NB4 (cell line): ENCODE measurements at regions not wholly inside any gene's neighbourhood (a gene's known extent, or its start where the extent isn't known, plus 50 kb on each side); places are given as distances from the start of the nearest gene placed in this dataset.

Experiments used
- DNase-seq: peaks from one replicate; pipeline ENCODE4 v3.0.0; 2010; ENCODE audit warnings: low read depth
- H3K4me3 ChIP-seq: one replicate; pipeline ENCODE4 v1.5.1; 2011; ENCODE audit warnings: mild to moderate bottlenecking, low read depth, low read length, moderate library complexity
- CTCF ChIP-seq: IDR thresholded peaks from one replicate; pipeline ENCODE4 v1.5.1; 2012; ENCODE audit warnings: low read depth, low read length
- MAX ChIP-seq: IDR thresholded peaks from 2 replicates; pipeline ENCODE4 v1.6.1; 2011; ENCODE audit warnings: low read depth, low read length
- MYC ChIP-seq: IDR thresholded peaks from 2 replicates; pipeline ENCODE4 v1.6.1; 2011; ENCODE audit warnings: low read depth, low read length
- POLR2A ChIP-seq: IDR thresholded peaks from 2 replicates; pipeline ENCODE4 v1.6.1; 2011; ENCODE audit warnings: mild to moderate bottlenecking; ENCODE audit not compliant: insufficient read length; ENCODE audit errors: extremely low read depth

- DNase-seq, result peak; percentile 64
- H3K4me3 ChIP-seq, result no peak overlapping the region
- TF ChIP-seq CTCF (peak; percentile 59), MAX (no peak), MYC (no peak)
Observed at GRCh38 chr14:62179367-62180018, 417.3 kb downstream of the SNAPC1 start.

- DNase-seq, result no peak
Observed at GRCh38 chr14:62181591-62181990, 419.4 kb downstream of the SNAPC1 start.

GRCh38 chr14:62185078-62185477, 422.9 kb downstream of the SNAPC1 start:
- DNase-seq, result no peak
- TF ChIP-seq CTCF, result no peak
- TF ChIP-seq MAX, result no peak
- TF ChIP-seq POLR2A, result no peak
- TF ChIP-seq MYC, result no peak
- H3K4me3 ChIP-seq, result no peak overlapping the region

More at GRCh38 chr14:62181591-62181990, 419.4 kb downstream of the SNAPC1 start:
- no peak for TF ChIP-seq POLR2A
- no peak for TF ChIP-seq MAX
- no peak for TF ChIP-seq MYC
- TF ChIP-seq CTCF, result no peak
- H3K4me3 ChIP-seq, result no peak overlapping the region

- DNase-seq, result no peak
Observed at GRCh38 chr14:62187265-62187664, 425.0 kb downstream of the SNAPC1 start.

GRCh38 chr14:62189698-62190097, 427.5 kb downstream of the SNAPC1 start:
- no peak for DNase-seq
- no peak overlapping the region for H3K4me3 ChIP-seq
- no peak for TF ChIP-seq MYC
- TF ChIP-seq CTCF, result no peak
- no peak for TF ChIP-seq MAX
- TF ChIP-seq POLR2A, result no peak

More at GRCh38 chr14:62187265-62187664, 425.0 kb downstream of the SNAPC1 start:
- H3K4me3 ChIP-seq, result no peak overlapping the region
- TF ChIP-seq POLR2A (no peak), MYC (no peak), MAX (no peak), CTCF (no peak)

- TF ChIP-seq MAX, result no peak
- TF ChIP-seq CTCF, result no peak
- no peak for TF ChIP-seq MYC
- no peak for TF ChIP-seq POLR2A
Observed at GRCh38 chr14:62206456-62206855, 444.2 kb downstream of the SNAPC1 start.

More at GRCh38 chr14:62206456-62206855, 444.2 kb downstream of the SNAPC1 start:
- H3K4me3 ChIP-seq, result no peak overlapping the region
- DNase-seq, result no peak
